ENCODE measurements at regions not wholly inside any gene's neighbourhood (a gene's known extent, or its start where the extent isn't known, plus 50 kb on each side); places are given as distances from the start of the nearest gene placed in this dataset.

GRCh38 chr3:126269354-126269753 lies 87.9 kb downstream of the KLF15 start:
- no peak for TF ChIP-seq CTCF (conservative IDR thresholded peaks at IDR 0.05)
- Mint-ChIP-seq H3K36me3 (ENCODE audit: low read depth) (no peaks in the 10 kb centered on the region), H3K27ac (ENCODE audit: unreplicated experiment) (no peak overlapping the region), H3K27me3 (ENCODE audit: low read depth) (no peaks in the 10 kb centered on the region), H3K4me3 (no peak overlapping the region), H3K9me3 (no peaks in the 10 kb centered on the region), H3K4me1 (peaks cover 19% of the 10 kb centered on the region)
- no peak for DNase-seq (ENCODE audit: low read depth, low spot score)

- no peaks in the 10 kb centered on the region for H3K9me3 Mint-ChIP-seq
- no peak overlapping the region for H3K4me3 Mint-ChIP-seq
- no peaks in the 10 kb centered on the region for H3K27me3 Mint-ChIP-seq (ENCODE audit: low read depth)
- no peaks in the 10 kb centered on the region for H3K36me3 Mint-ChIP-seq (ENCODE audit: low read depth)
- H3K27ac Mint-ChIP-seq (ENCODE audit: unreplicated experiment) = no peak overlapping the region
- no peak for DNase-seq (ENCODE audit: low read depth, low spot score)
- TF ChIP-seq CTCF (conservative IDR thresholded peaks at IDR 0.05) = no peak
- H3K4me1 Mint-ChIP-seq = peaks cover 16% of the 10 kb centered on the region
These were observed 88.3 kb downstream of the KLF15 start for GRCh38 chr3:126268866-126269265.

GRCh38 chr3:126267976-126268615 lies 87.7 kb upstream of the ALDH1L1 start:
- Mint-ChIP-seq H3K27ac (ENCODE audit: unreplicated experiment) (peak overlapping the region; percentile 95), H3K27me3 (ENCODE audit: low read depth) (no peaks in the 10 kb centered on the region), H3K9me3 (no peaks in the 10 kb centered on the region), H3K36me3 (ENCODE audit: low read depth) (no peaks in the 10 kb centered on the region), H3K4me3 (peak overlapping the region; percentile 76), H3K4me1 (peaks cover 16% of the 10 kb centered on the region)
- no peak for DNase-seq (ENCODE audit: low read depth, low spot score)
- TF ChIP-seq CTCF (conservative IDR thresholded peaks at IDR 0.05) = no peak

- Mint-ChIP-seq H3K27ac (ENCODE audit: unreplicated experiment) (peak overlapping the region; percentile 95), H3K9me3 (no peaks in the 10 kb centered on the region), H3K36me3 (ENCODE audit: low read depth) (no peaks in the 10 kb centered on the region), H3K4me1 (peaks cover 16% of the 10 kb centered on the region), H3K4me3 (peak overlapping the region; percentile 76), H3K27me3 (ENCODE audit: low read depth) (no peaks in the 10 kb centered on the region)
- DNase-seq (ENCODE audit: low read depth, low spot score) = peak; percentile 61
- TF ChIP-seq CTCF (conservative IDR thresholded peaks at IDR 0.05) = peak; percentile 24
These were observed 87.0 kb upstream of the ALDH1L1 start for GRCh38 chr3:126267169-126267975.

- DNase-seq (ENCODE audit: low read depth, low spot score) = no peak
- H3K4me3 Mint-ChIP-seq = peak overlapping the region; percentile 76
- no peaks in the 10 kb centered on the region for H3K27me3 Mint-ChIP-seq (ENCODE audit: low read depth)
- peak overlapping the region; percentile 95 for H3K27ac Mint-ChIP-seq (ENCODE audit: unreplicated experiment)
- H3K36me3 Mint-ChIP-seq (ENCODE audit: low read depth) = no peaks in the 10 kb centered on the region
- peaks cover 18% of the 10 kb centered on the region for H3K4me1 Mint-ChIP-seq
- no peak for TF ChIP-seq CTCF (conservative IDR thresholded peaks at IDR 0.05)
- no peaks in the 10 kb centered on the region for H3K9me3 Mint-ChIP-seq
These were observed 86.4 kb upstream of the ALDH1L1 start for GRCh38 chr3:126266850-126267168.

Measured in neural crest cell (in vitro differentiated cells).